ENCODE measurements at regions not wholly inside any gene's neighbourhood (a gene's known extent, or its start where the extent isn't known, plus 50 kb on each side); places are given as distances from the start of the nearest gene placed in this dataset.

DNA sequence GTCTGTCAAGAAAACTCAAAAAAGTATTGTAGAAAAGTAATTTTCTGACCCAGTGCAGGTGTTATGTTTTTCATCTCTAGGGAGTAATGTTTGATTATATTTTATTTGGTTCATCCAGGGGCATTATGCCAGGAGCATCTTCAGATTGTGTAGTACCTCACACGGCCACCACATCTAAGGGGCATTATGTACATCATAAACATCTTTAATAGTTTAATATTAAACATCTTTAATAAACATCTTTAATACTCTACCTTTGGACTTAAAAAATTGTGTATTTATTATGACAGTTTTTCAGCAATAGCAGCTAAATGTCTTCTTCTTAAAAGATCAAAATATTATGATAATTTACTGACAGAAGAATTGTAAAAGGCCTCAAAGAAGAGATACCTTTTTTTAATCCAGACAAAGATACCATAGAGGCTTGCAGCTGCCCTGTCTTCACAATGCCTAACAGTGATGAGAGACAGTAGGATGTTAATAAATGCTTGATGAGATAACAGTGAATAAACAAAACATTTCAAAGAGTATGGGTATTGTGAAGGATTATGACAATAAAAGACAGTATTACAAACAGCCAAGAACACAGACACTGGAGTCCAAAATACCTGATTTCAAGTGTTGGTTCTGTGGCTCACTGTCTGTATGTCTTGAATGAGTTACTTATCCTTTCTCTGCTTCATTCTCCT lies 240.9 kb upstream of the ADGRL2 start:
- no peak overlapping the region for H3K4me3 ChIP-seq (ENCODE audit: low read length)
- TF ChIP-seq ZNF274 (IDR thresholded peaks at IDR 0.05; ENCODE audit: low read depth, low read length): no peak

DNA sequence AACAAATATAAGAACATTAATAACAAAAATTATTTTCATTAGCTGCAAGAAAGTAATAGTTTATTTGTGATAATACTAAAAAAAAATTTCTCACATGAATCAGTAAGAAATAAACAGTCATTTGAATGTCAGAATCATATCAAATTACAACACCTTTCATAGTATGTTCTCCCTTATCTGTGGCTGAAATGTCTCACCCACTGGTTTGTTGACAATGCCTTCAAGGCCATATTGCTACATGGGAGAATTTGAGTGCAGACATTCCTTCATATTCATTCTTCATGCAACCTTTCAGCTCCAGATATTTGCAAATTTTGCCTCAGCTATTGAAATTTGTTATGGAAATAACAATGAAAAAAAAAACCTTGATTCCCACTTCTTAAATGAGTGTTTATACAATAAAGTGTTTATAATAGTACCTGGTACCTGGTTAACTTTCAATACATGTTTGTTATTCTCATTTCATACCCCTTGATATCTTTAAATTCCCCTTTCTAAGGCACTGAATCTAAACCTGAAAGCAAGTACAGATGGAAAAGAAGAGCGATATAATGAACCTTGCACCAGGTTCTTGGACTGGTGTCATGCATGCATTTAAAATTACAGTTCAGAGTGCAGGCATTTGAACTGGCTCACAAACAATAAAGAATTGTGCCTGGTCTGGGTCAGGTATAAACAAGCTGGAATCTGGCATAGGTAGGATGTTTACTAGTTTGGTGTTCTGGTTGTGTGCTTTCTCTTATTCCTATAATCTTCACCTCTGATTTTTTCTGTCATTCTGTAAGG lies 242.2 kb upstream of the ADGRL2 start:
- no peak overlapping the region for H3K4me3 ChIP-seq (ENCODE audit: low read length)
- TF ChIP-seq ZNF274 (IDR thresholded peaks at IDR 0.05; ENCODE audit: low read depth, low read length): no peak

DNA sequence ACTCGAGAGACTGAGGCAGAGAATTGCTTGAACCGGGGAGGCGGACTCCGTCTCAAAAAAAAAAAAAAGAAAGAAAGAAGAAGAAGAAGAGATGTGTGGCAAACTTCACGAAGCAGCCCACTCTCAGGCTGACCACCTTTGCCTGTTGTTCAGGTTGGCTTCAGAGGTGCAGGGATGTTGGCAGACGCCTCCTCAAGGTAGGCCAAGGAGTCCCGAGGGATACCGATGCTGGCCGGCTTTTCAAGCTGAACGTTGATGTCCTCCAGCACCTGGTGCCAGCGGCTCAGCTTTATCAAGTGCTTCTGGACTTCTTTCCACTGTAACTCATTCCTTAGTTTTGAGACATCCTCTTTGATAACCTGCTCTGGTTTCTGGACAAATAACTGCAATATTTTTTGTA lies 243.8 kb upstream of the ADGRL2 start:
- no peak overlapping the region for H3K4me3 ChIP-seq (ENCODE audit: low read length)
- TF ChIP-seq ZNF274 (IDR thresholded peaks at IDR 0.05; ENCODE audit: low read depth, low read length): no peak

GRCh38 chr1:81554534-81554933 lies 246.2 kb upstream of the ADGRL2 start:
- no peak for TF ChIP-seq ZNF274 (IDR thresholded peaks at IDR 0.05; ENCODE audit: low read depth, low read length)
- H3K4me3 ChIP-seq (ENCODE audit: low read length): no peak overlapping the region

DNA sequence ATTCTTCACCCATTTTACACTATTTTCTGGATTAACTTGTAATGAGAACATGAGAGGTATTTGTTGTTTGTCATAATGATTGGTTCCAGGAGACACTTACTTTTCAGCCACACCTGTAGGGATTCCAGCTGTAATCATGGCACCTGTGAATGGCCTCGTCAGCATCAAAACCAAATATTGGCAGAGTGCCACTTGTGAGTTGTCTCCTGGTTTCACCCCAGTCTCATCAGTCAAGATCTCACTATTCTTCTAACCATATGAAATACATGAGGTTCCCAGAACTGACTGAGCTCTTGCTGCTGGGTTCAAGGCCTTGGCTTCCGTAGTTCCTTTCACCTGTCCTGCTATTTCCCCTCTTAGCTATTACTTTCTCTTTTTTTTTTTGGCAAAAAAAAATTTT lies 246.6 kb upstream of the ADGRL2 start:
- H3K4me3 ChIP-seq (ENCODE audit: low read length): no peak overlapping the region
- no peak for TF ChIP-seq ZNF274 (IDR thresholded peaks at IDR 0.05; ENCODE audit: low read depth, low read length)

- TF ChIP-seq ZNF274 (IDR thresholded peaks at IDR 0.05; ENCODE audit: low read depth, low read length): no peak
- no peak overlapping the region for H3K4me3 ChIP-seq (ENCODE audit: low read length)
Observed at GRCh38 chr1:81553503-81553902, 247.2 kb upstream of the ADGRL2 start.

DNA sequence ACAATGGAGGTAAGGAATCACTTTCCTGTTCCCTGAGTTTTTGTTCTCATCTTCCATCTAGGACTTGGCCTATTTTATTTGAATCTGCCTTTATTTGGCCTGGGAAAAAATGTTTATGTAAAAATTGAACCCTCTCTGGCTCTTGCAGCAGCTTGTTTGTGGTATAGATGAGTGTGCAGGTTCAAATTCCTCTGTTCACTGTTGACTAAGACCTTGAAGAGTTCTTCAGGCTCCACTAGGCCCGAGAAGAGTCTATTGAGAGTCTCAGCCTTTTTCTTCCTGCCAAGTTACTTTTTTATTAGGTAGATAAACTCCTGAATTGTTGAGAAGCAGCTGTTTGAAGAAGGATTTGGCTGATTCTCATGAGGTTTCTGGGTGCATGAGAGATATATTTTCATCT lies 248.8 kb upstream of the ADGRL2 start:
- TF ChIP-seq ZNF274 (IDR thresholded peaks at IDR 0.05; ENCODE audit: low read depth, low read length): no peak

GRCh38 chr1:81550753-81551152 lies 250.0 kb upstream of the ADGRL2 start:
- TF ChIP-seq ZNF274 (IDR thresholded peaks at IDR 0.05; ENCODE audit: low read depth, low read length): no peak
- no peak overlapping the region for H3K4me3 ChIP-seq (ENCODE audit: low read length)

More for the DNA sequence above, 248.8 kb upstream of the ADGRL2 start:
- no peak overlapping the region for H3K4me3 ChIP-seq (ENCODE audit: low read length)

GRCh38 chr1:81549588-81550127 lies 251.1 kb upstream of the ADGRL2 start:
- no peak for TF ChIP-seq ZNF274 (IDR thresholded peaks at IDR 0.05; ENCODE audit: low read depth, low read length)
- no peak overlapping the region for H3K4me3 ChIP-seq (ENCODE audit: low read length)

- H3K4me3 ChIP-seq (ENCODE audit: low read length): peak overlapping the region; percentile 28; the same call in 1 of the 2 replicates
- TF ChIP-seq ZNF274 (IDR thresholded peaks at IDR 0.05; ENCODE audit: low read depth, low read length): no peak
Observed at GRCh38 chr1:81548918-81549587, 251.7 kb upstream of the ADGRL2 start.

DNA sequence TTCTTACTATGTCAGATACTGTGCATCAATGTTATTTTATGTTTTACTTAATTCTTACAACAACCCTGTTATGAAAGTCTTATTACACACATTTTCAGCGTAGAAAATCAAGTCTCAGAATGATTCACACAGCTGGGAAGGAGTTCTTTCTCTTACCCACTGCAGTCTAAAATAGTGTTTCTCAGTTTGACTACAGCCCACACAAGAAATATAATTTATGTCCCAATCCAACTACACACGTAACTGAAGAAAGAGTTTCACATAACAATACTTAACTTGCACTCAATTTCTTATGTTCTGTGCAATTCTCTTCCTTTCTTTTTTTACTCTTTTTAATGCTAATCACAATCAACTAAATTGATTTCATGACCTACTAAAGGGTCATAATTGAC lies 252.8 kb upstream of the ADGRL2 start:
- no peak for TF ChIP-seq ZNF274 (IDR thresholded peaks at IDR 0.05; ENCODE audit: low read depth, low read length)
- H3K4me3 ChIP-seq (ENCODE audit: low read length): no peak overlapping the region

GRCh38 chr1:81547261-81547911 lies 253.3 kb upstream of the ADGRL2 start:
- H3K4me3 ChIP-seq (ENCODE audit: low read length): no peak overlapping the region
- no peak for TF ChIP-seq ZNF274 (IDR thresholded peaks at IDR 0.05; ENCODE audit: low read depth, low read length)

DNA sequence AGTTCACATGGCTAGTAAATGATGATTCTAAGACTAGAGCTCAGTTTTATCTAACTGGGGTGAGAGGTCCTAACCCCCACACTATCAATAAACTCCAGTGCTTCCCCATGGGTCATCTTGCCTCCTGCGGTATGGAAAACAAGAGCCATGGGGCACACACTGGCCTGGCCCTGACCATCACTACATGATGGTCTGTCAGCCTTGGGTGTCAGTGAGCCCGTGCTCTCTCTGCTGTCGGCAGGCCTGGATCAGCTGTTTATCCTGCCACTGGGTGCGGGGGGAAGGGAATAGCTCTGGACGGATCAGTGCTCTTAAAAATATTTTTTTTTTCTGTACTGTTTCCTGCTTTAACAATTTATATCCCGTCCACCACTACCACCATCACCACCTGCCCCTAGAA lies 255.0 kb upstream of the ADGRL2 start:
- no peak for TF ChIP-seq ZNF274 (IDR thresholded peaks at IDR 0.05; ENCODE audit: low read depth, low read length)

GRCh38 chr1:81543764-81544163 lies 257.0 kb upstream of the ADGRL2 start:
- TF ChIP-seq ZNF274 (IDR thresholded peaks at IDR 0.05; ENCODE audit: low read depth, low read length): no peak
- H3K4me3 ChIP-seq (ENCODE audit: low read length): no peak overlapping the region

More for the DNA sequence above, 255.0 kb upstream of the ADGRL2 start:
- no peak overlapping the region for H3K4me3 ChIP-seq (ENCODE audit: low read length)
